K562 (cell line): ENCODE measurements at regions not wholly inside any gene's neighbourhood (a gene's known extent, or its start where the extent isn't known, plus 50 kb on each side); places are given as distances from the start of the nearest gene placed in this dataset.

Experiments used
- ATAC-seq: fragments of 200-7000 bp; cut with Tn5 transposase; 3 replicates; pipeline ENCODE4 v1.9.1; 2020; ENCODE audit warnings: moderate library complexity
- BruUV-seq: library from RNA; stranded (reverse); fragments of 400-500 nt; replicated peaks from 2 replicates; lab custom pipeline; 2021; lab: Mats Ljungman, UMichigan
- CTCF ChIA-PET: fragments of 300-600 bp; formaldehyde crosslinking; extraction: SDS; loops from one replicate; lab custom pipeline; 2021; ENCODE audit warnings: low intra/inter-chr PET ratio; lab: Yijun Ruan, JAX
- POLR2A ChIA-PET: fragments of 300-600, 350-650 bp; sonication (Branson Sonifier 250); formaldehyde crosslinking; extraction: SDS; loops from one replicate; lab custom pipeline; 2021; ENCODE audit warnings: antibody characterized with exemption, inconsistent platforms; lab: Yijun Ruan, JAX
- DNase-seq, 4 experiments: peaks; one replicate each; pipeline versions ENCODE4 v3.0.0 to v3.0.0-alpha.2; 2011 to 2018; ENCODE audit warnings: low spot score in 3 of 4, mixed read lengths in 3 of 4; ENCODE audit errors: extremely low read depth in 1 of 4
- FAIRE-seq: peaks from 2 replicates; lab custom pipeline; 2011; peaks lifted over from hg19 to GRCh38; lab: Jason Lieb, UNC
- H2AFZ ChIP-seq: 2 replicates; pipeline ENCODE4 v1.6.0; 2011; ENCODE audit warnings: low read depth, low read length, control low read depth, inconsistent platforms
- H3K27ac ChIP-seq: fragments of 200-600 bp; 3 replicates; pipeline ENCODE4 v1.8.0; 2011; ENCODE audit warnings: low read depth, mild to moderate bottlenecking, control low read depth, inconsistent platforms, low read length, moderate library complexity, mixed read lengths; ENCODE audit errors: extremely low read depth
- H3K27me3 ChIP-seq, 2 experiments: fragments of 300-600 bp in 1 of 2; 2 replicates in 1 of 2; 3 replicates in 1 of 2; pipeline versions ENCODE4 v1.6.0 to v1.8.0; 2011; ENCODE audit warnings: inconsistent platforms in 2 of 2, low read length in 2 of 2, mild to moderate bottlenecking in 1 of 2, mixed read lengths in 1 of 2, moderate library complexity in 1 of 2; ENCODE audit not compliant: control insufficient read depth in 2 of 2, insufficient read depth in 2 of 2
- H3K36me3 ChIP-seq: fragments of 300-600 bp; 3 replicates; pipeline ENCODE4 v1.8.0; 2011; ENCODE audit warnings: mild to moderate bottlenecking, low read length, inconsistent platforms; ENCODE audit not compliant: control insufficient read depth, insufficient read depth
- H3K4me1 ChIP-seq, 2 experiments: fragments of 200-600 bp in 1 of 2; replicated peaks in 1 of 2; 2 replicates in 1 of 2; 3 replicates in 1 of 2; pipeline versions ENCODE4 v1.5.1 to v1.8.0; 2011; ENCODE audit warnings: inconsistent platforms in 2 of 2, low read length in 2 of 2, mild to moderate bottlenecking in 1 of 2, mixed read lengths in 1 of 2, moderate library complexity in 1 of 2; ENCODE audit not compliant: control insufficient read depth in 2 of 2, insufficient read depth in 2 of 2
- H3K4me2 ChIP-seq: 2 replicates; pipeline ENCODE4 v1.6.1; 2011; ENCODE audit warnings: low read length, control low read depth, inconsistent platforms, mixed read lengths; ENCODE audit not compliant: insufficient read depth
- H3K4me3 ChIP-seq: fragments of 200-600 bp; sonication (generic), shearing (Covaris generic); 2 replicates; pipeline ENCODE4 v1.5.1; 2016; ENCODE audit warnings: control low read depth, inconsistent platforms
- H3K79me2 ChIP-seq: fragments of 200-600 bp; 3 replicates; pipeline ENCODE4 v1.8.0; 2011; ENCODE audit warnings: low read length, inconsistent platforms; ENCODE audit not compliant: control insufficient read depth, insufficient read depth
- H3K9ac ChIP-seq, 2 experiments: 2 replicates each; pipeline versions ENCODE4 v1.6.0 to v1.6.1; 2011; ENCODE audit warnings: low read depth in 2 of 2, low read length in 2 of 2, control low read depth in 1 of 2, inconsistent platforms in 1 of 2, mild to moderate bottlenecking in 1 of 2, mixed read lengths in 1 of 2; ENCODE audit not compliant: insufficient read depth in 1 of 2
- H3K9me1 ChIP-seq: one replicate; pipeline ENCODE4 v1.6.0; 2011; ENCODE audit warnings: inconsistent platforms, mild to moderate bottlenecking, low read length, moderate library complexity; ENCODE audit not compliant: control insufficient read depth, insufficient read depth
- H3K9me3 ChIP-seq: replicated peaks from 2 replicates; pipeline ENCODE4 v1.5.1; 2011; ENCODE audit warnings: low read depth, low read length, inconsistent platforms; ENCODE audit not compliant: control insufficient read depth, insufficient read depth
- H4K20me1 ChIP-seq: replicated peaks from 2 replicates; pipeline ENCODE4 v1.6.1; 2011; ENCODE audit warnings: low read length, inconsistent platforms, mixed read lengths; ENCODE audit not compliant: control insufficient read depth, insufficient read depth
- ELK3 ChIP-seq: fragments of 450-650 bp; formaldehyde crosslinking; IDR thresholded peaks from 2 replicates; pipeline ENCODE4 v1.4.0; 2020; ENCODE audit warnings: mild to moderate bottlenecking
- FOXM1 ChIP-seq, 2 experiments: fragments of 450-650 bp in 1 of 2; sonication (generic) in 1 of 2; formaldehyde crosslinking in 1 of 2; IDR thresholded peaks; 2 replicates each; pipeline versions ENCODE4 v1.6.1 to v1.9.0; 2017 to 2022; ENCODE audit warnings: low read depth in 2 of 2, mild to moderate bottlenecking in 2 of 2, missing genetic modification reagents in 1 of 2, moderate library complexity in 1 of 2
- HDAC1 ChIP-seq, 2 experiments: fragments of 450-650 bp; IDR thresholded peaks; 2 replicates each; pipeline ENCODE4 v1.6.1; 2016 to 2017; ENCODE audit warnings: inconsistent platforms in 1 of 2, mild to moderate bottlenecking in 1 of 2, moderate library complexity in 1 of 2
- KLF1 ChIP-seq: fragments of 450-650 bp; IDR thresholded peaks from 2 replicates; pipeline ENCODE4 v1.6.1; 2016; ENCODE audit warnings: missing genetic modification characterization, missing compliant biosample characterization
- NR2F6 ChIP-seq: fragments of 450-650 bp; formaldehyde crosslinking; IDR thresholded peaks from 2 replicates; pipeline ENCODE4 v1.4.0; 2020; ENCODE audit warnings: mild to moderate bottlenecking
- SLC30A9 ChIP-seq: fragments of 250-450 bp; sonication (Bioruptor Pico); IDR thresholded peaks from 2 replicates; pipeline ENCODE4 v1.8.0; 2022; ENCODE audit warnings: mild to moderate bottlenecking, moderate library complexity
- SMARCA5 ChIP-seq: fragments of 450-650 bp; IDR thresholded peaks from 2 replicates; pipeline ENCODE4 v1.6.1; 2016
- ZNF224 ChIP-seq: sonication (generic); formaldehyde crosslinking; IDR thresholded peaks from 2 replicates; pipeline ENCODE4 v1.8.0; 2022; ENCODE audit warnings: mild to moderate bottlenecking, missing genetic modification reagents
- ZNF444 ChIP-seq: fragments of 250-450 bp; sonication (Bioruptor Pico); IDR thresholded peaks from 2 replicates; pipeline ENCODE4 v1.4.0; 2020; ENCODE audit warnings: mild to moderate bottlenecking, moderate library complexity
- whole genome bisulfite sequencing: fragments of 100-300 bp; shearing (Covaris generic); methylation state at CpG from one replicate; pipeline ENCODE4 v1.1.6; 2016; ENCODE audit warnings: low coverage, mixed read lengths; ENCODE audit not compliant: insufficient coverage; ENCODE audit errors: missing lambda C conversion rate; 5-methylcytosine and 5-hydroxymethylcytosine counted together
- in situ Hi-C: fragments of 300-500 bp; cut with MboI; formaldehyde crosslinking; loops from 4 replicates; pipeline ENCODE4 v1.15.0; 2018; ENCODE audit warnings: inconsistent platforms, mixed read lengths
- intact Hi-C: fragments of 100-400 bp; cut with micrococcal nuclease; formaldehyde crosslinking; loops from 2 replicates; pipeline ENCODE4 v1.14.2; 2022

- no TSS peak for BruUV-seq
- intact Hi-C loops: no loop called here
- no peak overlapping the region for H2AFZ ChIP-seq
- no peaks in the 10 kb centered on the region for H4K20me1 ChIP-seq
- H3K27ac ChIP-seq: no peak overlapping the region
- CTCF ChIA-PET: interaction anchor here (0.6 kb wide), 1 partner anchor 25 kb away, joined by 3 read pairs; no protein-coding TSS in a partner anchor
- H3K4me2 ChIP-seq: no peak overlapping the region
- no peak for TF ChIP-seq HDAC1 (IDR thresholded peaks at IDR 0.05)
- TF ChIP-seq, all 486 proteins: peak for 0
- H3K27me3 ChIP-seq: no peaks in the 10 kb centered on the region
- H3K9me1 ChIP-seq: no peaks in the 10 kb centered on the region
- no peaks in the 10 kb centered on the region for H3K36me3 ChIP-seq
- no peak for ATAC-seq
- H3K9me3 ChIP-seq: no peaks in the 10 kb centered on the region
- H3K4me1 ChIP-seq: no peaks in the 10 kb centered on the region
- no peak overlapping the region for H3K9ac ChIP-seq
- no peaks in the 10 kb centered on the region for H3K79me2 ChIP-seq
- H3K4me3 ChIP-seq: no peak overlapping the region
- FAIRE-seq: peak; percentile 40
- no peak for DNase-seq
- in situ Hi-C loops: no loop called here
- 11% methylated on average over 4 of the region's 4 CpGs for WGBS
- POLR2A ChIA-PET: no interaction called here
Measured at GRCh38 chr5:54692631-54693030, 175.1 kb downstream of the SNX18 start.

- no peak for DNase-seq
- Histone ChIP-seq H3K36me3 (no peaks in the 10 kb centered on the region), H3K9me1 (no peaks in the 10 kb centered on the region), H3K4me1 (no peaks in the 10 kb centered on the region), H3K4me2 (no peak overlapping the region), H3K4me3 (no peak overlapping the region), H3K9me3 (no peaks in the 10 kb centered on the region), H4K20me1 (no peaks in the 10 kb centered on the region), H3K27me3 (no peaks in the 10 kb centered on the region), H3K27ac (no peak overlapping the region), H3K9ac (no peak overlapping the region), H2AFZ (no peak overlapping the region), H3K79me2 (no peaks in the 10 kb centered on the region)
- ChIA-PET CTCF (no interaction called here), POLR2A (no interaction called here)
- no peak for TF ChIP-seq ZNF224 (CRISPR knock-in tag)
- no peak for TF ChIP-seq ZNF444 (CRISPR knock-in tag)
- no peak for TF ChIP-seq ELK3
- TF ChIP-seq NR2F6 (CRISPR knock-in tag): no peak
- TF ChIP-seq FOXM1 (IDR thresholded peaks at IDR 0.05; ENCODE audit: low read depth): no peak
- no peak for TF ChIP-seq FOXM1 (CRISPR knock-in tag; IDR thresholded peaks at IDR 0.05; ENCODE audit: low read depth)
- no peak for TF ChIP-seq SLC30A9 (CRISPR knock-in tag)
- no peak for TF ChIP-seq SMARCA5
- no peak for TF ChIP-seq KLF1
- in situ Hi-C loops (no loop called here), intact Hi-C loops (no loop called here)
- FAIRE-seq: no peak
- no peak for ATAC-seq
- BruUV-seq: no TSS peak
- 48% methylated on average over 3 of the region's 3 CpGs for WGBS
Measured at GRCh38 chr5:54691656-54692055, 174.1 kb downstream of the SNX18 start.
